ENCODE measurements at regions not wholly inside any gene's neighbourhood (a gene's known extent, or its start where the extent isn't known, plus 50 kb on each side); places are given as distances from the start of the nearest gene placed in this dataset.
"Not testable (repeated sequence)": the region's sequence is repeated elsewhere in the genome, so short reads cannot be mapped to it uniquely, and the experiment has no call there.

GRCh38 chr3:20618181-20618580, 432.2 kb upstream of the SGO1 start:
- dilution Hi-C loops (cut with HindIII; ENCODE audit: low sequenced_read_pairs, unreplicated experiment); H3K27me3 ChIP-seq (ENCODE audit: control insufficient read depth, insufficient read depth, low read length); H3K36me3 ChIP-seq (ENCODE audit: control insufficient read depth, insufficient read depth, low read length); CTCF ChIA-PET; H4K91ac ChIP-seq (ENCODE audit: insufficient read depth, low read depth, low read length); H3K9me1 ChIP-seq (ENCODE audit: insufficient read depth, low read length); BruUV-seq (replicated peaks); ATAC-seq (ENCODE audit: low read depth); H3K79me1 ChIP-seq (ENCODE audit: low read depth in 1 of 2, low read length in 2 of 2); H2AFZ ChIP-seq (replicated peaks; ENCODE audit: low read length, poor library complexity); H2AK9ac ChIP-seq (replicated peaks; ENCODE audit: low read depth, low read length, poor library complexity); H4K5ac ChIP-seq (ENCODE audit: low read depth, low read length); H3K14ac ChIP-seq (replicated peaks; ENCODE audit: low read depth, low read length); H3K56ac ChIP-seq (ENCODE audit: extremely low read depth, insufficient read depth, low read length); H2BK15ac ChIP-seq (ENCODE audit: low read depth, low read length); H2BK120ac ChIP-seq (ENCODE audit: low read depth, low read length); DNase-seq; H4K8ac ChIP-seq (ENCODE audit: low read depth in 2 of 2, low read length in 2 of 2); H4K20me1 ChIP-seq (ENCODE audit: insufficient read depth, low read length); H2BK5ac ChIP-seq (ENCODE audit: low read depth, low read length, poor library complexity, severe bottlenecking); H3K4me1 ChIP-seq (ENCODE audit: control insufficient read depth, insufficient read depth, low read length); intact Hi-C loops (cut with micrococcal nuclease); H3K23ac ChIP-seq (ENCODE audit: low read depth, low read length); H3K4me3 ChIP-seq (ENCODE audit: insufficient read depth, low read depth, low read length); H3K9ac ChIP-seq (ENCODE audit: low read depth, low read length); H3K27ac ChIP-seq (ENCODE audit: insufficient read depth, low read length); H3K4me2 ChIP-seq (ENCODE audit: low read depth, low read length); in situ Hi-C loops (cut with MboI; ENCODE audit: low sequenced_read_pairs); H3K18ac ChIP-seq (ENCODE audit: low read depth, low read length); H2BK20ac ChIP-seq (ENCODE audit: low read depth, low read length); H3K4ac ChIP-seq (ENCODE audit: low read depth, low read length); POLR2A ChIA-PET (ENCODE audit: unreplicated experiment); H2AK5ac ChIP-seq (ENCODE audit: low read depth, low read length); H3K9me3 ChIP-seq (ENCODE audit: control insufficient read depth, insufficient read depth, low read length): not testable (repeated sequence)
- 80% methylated on average over 1 of the region's 7 CpGs; no CpG with 5 or more reads in 1 of the 2 experiments for WGBS, 2 experiments (ENCODE audit: extremely low coverage in 2 of 2, insufficient read length in 1 of 2)

DNA sequence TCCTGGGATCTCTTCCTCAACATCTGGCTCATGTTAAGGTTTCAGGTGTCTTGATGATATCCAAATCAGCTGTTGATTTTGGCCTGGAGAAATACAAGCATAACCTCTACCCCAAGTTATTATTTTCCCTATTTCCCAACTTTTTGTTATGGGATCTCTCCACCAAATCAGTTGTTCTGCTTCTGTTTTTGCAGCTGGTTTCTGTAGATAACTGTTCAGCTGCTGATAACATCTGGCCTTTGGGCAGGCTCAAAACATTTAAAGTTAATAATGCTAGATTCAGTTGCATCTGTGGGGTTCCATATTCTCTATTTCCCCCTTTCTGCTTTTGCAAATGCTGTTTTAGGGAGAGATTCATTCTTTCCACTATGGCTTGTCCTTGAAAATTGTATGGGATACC, 430.0 kb upstream of the SGO1 start:
- CTCF ChIA-PET; H3K4me1 ChIP-seq (ENCODE audit: control insufficient read depth, insufficient read depth, low read length); H4K5ac ChIP-seq (ENCODE audit: low read depth, low read length); H2BK15ac ChIP-seq (ENCODE audit: low read depth, low read length); H2BK5ac ChIP-seq (ENCODE audit: low read depth, low read length, poor library complexity, severe bottlenecking); H3K79me1 ChIP-seq (ENCODE audit: low read depth in 1 of 2, low read length in 2 of 2); H4K8ac ChIP-seq (ENCODE audit: low read depth in 2 of 2, low read length in 2 of 2); dilution Hi-C loops (cut with HindIII; ENCODE audit: low sequenced_read_pairs, unreplicated experiment); H3K9me3 ChIP-seq (ENCODE audit: control insufficient read depth, insufficient read depth, low read length); H3K27me3 ChIP-seq (ENCODE audit: control insufficient read depth, insufficient read depth, low read length); POLR2A ChIA-PET (ENCODE audit: unreplicated experiment); H3K23ac ChIP-seq (ENCODE audit: low read depth, low read length); H3K56ac ChIP-seq (ENCODE audit: extremely low read depth, insufficient read depth, low read length); H2AK5ac ChIP-seq (ENCODE audit: low read depth, low read length); H3K36me3 ChIP-seq (ENCODE audit: control insufficient read depth, insufficient read depth, low read length); H3K4me3 ChIP-seq (ENCODE audit: insufficient read depth, low read depth, low read length); H2AFZ ChIP-seq (replicated peaks; ENCODE audit: low read length, poor library complexity); H3K9me1 ChIP-seq (ENCODE audit: insufficient read depth, low read length); BruUV-seq (replicated peaks); ATAC-seq (ENCODE audit: low read depth); intact Hi-C loops (cut with micrococcal nuclease); H2AK9ac ChIP-seq (replicated peaks; ENCODE audit: low read depth, low read length, poor library complexity); DNase-seq; H3K4me2 ChIP-seq (ENCODE audit: low read depth, low read length); H4K20me1 ChIP-seq (ENCODE audit: insufficient read depth, low read length); H3K9ac ChIP-seq (ENCODE audit: low read depth, low read length); H4K91ac ChIP-seq (ENCODE audit: insufficient read depth, low read depth, low read length); H2BK20ac ChIP-seq (ENCODE audit: low read depth, low read length); in situ Hi-C loops (cut with MboI; ENCODE audit: low sequenced_read_pairs); H3K27ac ChIP-seq (ENCODE audit: insufficient read depth, low read length); H2BK120ac ChIP-seq (ENCODE audit: low read depth, low read length); H3K14ac ChIP-seq (replicated peaks; ENCODE audit: low read depth, low read length); H3K4ac ChIP-seq (ENCODE audit: low read depth, low read length); H3K18ac ChIP-seq (ENCODE audit: low read depth, low read length): not testable (repeated sequence)
